CD14-positive monocyte (primary cell): ENCODE measurements at regions not wholly inside any gene's neighbourhood (a gene's known extent, or its start where the extent isn't known, plus 50 kb on each side); places are given as distances from the start of the nearest gene placed in this dataset.

Experiments
- DNase-seq, 3 donors: peaks; one replicate each; pipeline ENCODE4 v3.0.0-alpha.2; 2011 to 2022
- H2AFZ ChIP-seq: 2 replicates; pipeline ENCODE4 v1.6.0; 2012; ENCODE audit warnings: mild to moderate bottlenecking, low read depth, low read length, inconsistent platforms; ENCODE audit not compliant: insufficient read depth, poor library complexity, severe bottlenecking
- H3K27ac ChIP-seq, 2 donors: 1 replicate in 1 of 2; 2 replicates in 1 of 2; pipeline ENCODE4 v1.5.1; 2012 to 2013; ENCODE audit warnings: low read length in 2 of 2, control low read depth in 1 of 2, inconsistent platforms in 1 of 2, low read depth in 1 of 2, mild to moderate bottlenecking in 1 of 2
- H3K27me3 ChIP-seq, 2 donors: one replicate each; pipeline versions ENCODE4 v1.6.0 to v1.6.1; 2011 to 2013; ENCODE audit warnings: low read length in 2 of 2; ENCODE audit not compliant: control insufficient read depth in 2 of 2, insufficient read depth in 2 of 2
- H3K36me3 ChIP-seq, 2 donors: replicated peaks in 1 of 2; 1 replicate in 1 of 2; 2 replicates in 1 of 2; pipeline versions ENCODE4 v1.5.1 to v1.6.1; 2012 to 2013; ENCODE audit warnings: low read length in 2 of 2, control low read depth in 1 of 2, inconsistent platforms in 1 of 2, mild to moderate bottlenecking in 1 of 2; ENCODE audit not compliant: insufficient read depth in 2 of 2, control insufficient read depth in 1 of 2
- H3K4me1 ChIP-seq, 2 donors: 1 replicate in 1 of 2; 2 replicates in 1 of 2; pipeline versions ENCODE4 v1.5.1 to v1.6.1; 2012 to 2013; ENCODE audit warnings: low read length in 2 of 2, control low read depth in 1 of 2, inconsistent platforms in 1 of 2, mild to moderate bottlenecking in 1 of 2, moderate library complexity in 1 of 2; ENCODE audit not compliant: insufficient read depth in 2 of 2, control insufficient read depth in 1 of 2
- H3K4me2 ChIP-seq: replicated peaks from 2 replicates; pipeline ENCODE3; 2012; ENCODE audit warnings: low read length, moderate library complexity, mild to moderate bottlenecking; ENCODE audit not compliant: poor library complexity, severe bottlenecking; ENCODE audit errors: extremely low read depth
- H3K4me3 ChIP-seq, 3 experiments: fragments of 200-600 bp in 1 of 3; sonication (generic) in 1 of 3; replicated peaks in 1 of 3; 1 replicate in 2 of 3; 2 replicates in 1 of 3; pipeline ENCODE4 v1.5.1; 2011 to 2013; ENCODE audit warnings: low read length in 3 of 3, mild to moderate bottlenecking in 3 of 3, control low read depth in 2 of 3, low read depth in 2 of 3, inconsistent platforms in 1 of 3, moderate library complexity in 1 of 3
- H3K79me2 ChIP-seq: 2 replicates; pipeline ENCODE4 v1.6.0; 2012; ENCODE audit warnings: mild to moderate bottlenecking, control low read depth, inconsistent platforms, low read length, moderate library complexity; ENCODE audit not compliant: insufficient read depth
- H3K9ac ChIP-seq: 2 replicates; pipeline ENCODE4 v1.6.0; 2017; ENCODE audit warnings: low read length, mild to moderate bottlenecking; ENCODE audit not compliant: insufficient read depth, poor library complexity, severe bottlenecking
- H3K9me3 ChIP-seq, 2 donors: replicated peaks in 1 of 2; 1 replicate in 1 of 2; 2 replicates in 1 of 2; pipeline versions ENCODE4 v1.5.1 to v1.6.1; 2012 to 2013; ENCODE audit warnings: low read length in 2 of 2, control low read depth in 1 of 2; ENCODE audit not compliant: control insufficient read depth in 1 of 2, insufficient read depth in 1 of 2
- H4K20me1 ChIP-seq: 2 replicates; pipeline ENCODE4 v1.6.0; 2012; ENCODE audit warnings: mild to moderate bottlenecking, low read length, control low read depth, moderate library complexity; ENCODE audit not compliant: insufficient read depth
- H3K27ac Mint-ChIP-seq, 7 donors: one replicate each; pipeline ENCODE4 v1.8.0; 2020; ENCODE audit warnings: mild to moderate bottlenecking in 7 of 7, mixed read lengths in 7 of 7, moderate library complexity in 6 of 7, inconsistent platforms in 2 of 7
- H3K27me3 Mint-ChIP-seq, 3 donors: one replicate each; pipeline ENCODE4 v1.8.0; 2021 to 2022; ENCODE audit warnings: low read depth in 3 of 3, mild to moderate bottlenecking in 3 of 3, mixed read lengths in 3 of 3, moderate library complexity in 3 of 3, inconsistent platforms in 1 of 3
- H3K36me3 Mint-ChIP-seq, 2 donors: one replicate each; pipeline ENCODE4 v1.8.0; 2020; ENCODE audit warnings: mixed read lengths in 2 of 2, inconsistent platforms in 1 of 2, mild to moderate bottlenecking in 1 of 2
- H3K4me1 Mint-ChIP-seq: one replicate; pipeline ENCODE4 v1.8.0; 2020; ENCODE audit warnings: mild to moderate bottlenecking, mixed read lengths
- H3K4me3 Mint-ChIP-seq, 2 donors: one replicate each; pipeline ENCODE4 v1.8.0; 2020; ENCODE audit warnings: mild to moderate bottlenecking in 2 of 2, mixed read lengths in 2 of 2, moderate library complexity in 1 of 2
- H3K9me3 Mint-ChIP-seq, 7 donors: one replicate each; pipeline ENCODE4 v1.8.0; 2020 to 2022; ENCODE audit warnings: mixed read lengths in 7 of 7, mild to moderate bottlenecking in 6 of 7, moderate library complexity in 6 of 7, inconsistent platforms in 2 of 7
- WGBS: methylation state at CpG from one replicate; pipeline ENCODE4 v1.1.5; 2013; ENCODE audit warnings: missing lambda C conversion rate; ENCODE audit not compliant: insufficient coverage; 5-methylcytosine and 5-hydroxymethylcytosine counted together
- intact Hi-C, 2 donors: fragments of 100-400 bp; cut with micrococcal nuclease; formaldehyde crosslinking; loops; one replicate each; pipeline versions ENCODE4 v1.15.0 to v1.15.1; 2023
- TF ChIP-seq, protein P1 (sequence below): fragments of 200-600 bp; IDR thresholded peaks from one replicate; pipeline ENCODE4 v1.8.0; 2022; ENCODE audit warnings: antibody characterized with exemption, mild to moderate bottlenecking

GRCh38 chr6:133610227-133610840, 278.6 kb upstream of the TCF21 start:
- no peak overlapping the region for H2AFZ ChIP-seq
- no peaks in the 10 kb centered on the region for H3K79me2 ChIP-seq
- H4K20me1 ChIP-seq = no peaks in the 10 kb centered on the region
- no peaks in the 10 kb centered on the region for H3K27me3 Mint-ChIP-seq
- no peaks in the 10 kb centered on the region for H3K9me3 ChIP-seq
- WGBS = 69% methylated on average over 2 of the region's 2 CpGs
- H3K4me3 ChIP-seq = no peak overlapping the region
- H3K4me2 ChIP-seq = no peak overlapping the region
- intact Hi-C loops = no loop called here
- no peak overlapping the region for H3K27ac ChIP-seq
- no peaks in the 10 kb centered on the region for H3K27me3 ChIP-seq
- H3K36me3 Mint-ChIP-seq = no peaks in the 10 kb centered on the region
- no peak overlapping the region for H3K9ac ChIP-seq
- H3K4me1 Mint-ChIP-seq = no peaks in the 10 kb centered on the region
- no peak for DNase-seq
- H3K36me3 ChIP-seq = no peaks in the 10 kb centered on the region
- H3K9me3 Mint-ChIP-seq = peaks cover 0 to 2% (median 0%) of the 10 kb centered on the region in 7 donors
- no peak overlapping the region for H3K27ac Mint-ChIP-seq
- H3K4me1 ChIP-seq = no peaks in the 10 kb centered on the region
- TF ChIP-seq, protein P1, sequence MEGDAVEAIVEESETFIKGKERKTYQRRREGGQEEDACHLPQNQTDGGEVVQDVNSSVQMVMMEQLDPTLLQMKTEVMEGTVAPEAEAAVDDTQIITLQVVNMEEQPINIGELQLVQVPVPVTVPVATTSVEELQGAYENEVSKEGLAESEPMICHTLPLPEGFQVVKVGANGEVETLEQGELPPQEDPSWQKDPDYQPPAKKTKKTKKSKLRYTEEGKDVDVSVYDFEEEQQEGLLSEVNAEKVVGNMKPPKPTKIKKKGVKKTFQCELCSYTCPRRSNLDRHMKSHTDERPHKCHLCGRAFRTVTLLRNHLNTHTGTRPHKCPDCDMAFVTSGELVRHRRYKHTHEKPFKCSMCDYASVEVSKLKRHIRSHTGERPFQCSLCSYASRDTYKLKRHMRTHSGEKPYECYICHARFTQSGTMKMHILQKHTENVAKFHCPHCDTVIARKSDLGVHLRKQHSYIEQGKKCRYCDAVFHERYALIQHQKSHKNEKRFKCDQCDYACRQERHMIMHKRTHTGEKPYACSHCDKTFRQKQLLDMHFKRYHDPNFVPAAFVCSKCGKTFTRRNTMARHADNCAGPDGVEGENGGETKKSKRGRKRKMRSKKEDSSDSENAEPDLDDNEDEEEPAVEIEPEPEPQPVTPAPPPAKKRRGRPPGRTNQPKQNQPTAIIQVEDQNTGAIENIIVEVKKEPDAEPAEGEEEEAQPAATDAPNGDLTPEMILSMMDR = no peak
- H3K4me3 Mint-ChIP-seq = no peak overlapping the region

DNA sequence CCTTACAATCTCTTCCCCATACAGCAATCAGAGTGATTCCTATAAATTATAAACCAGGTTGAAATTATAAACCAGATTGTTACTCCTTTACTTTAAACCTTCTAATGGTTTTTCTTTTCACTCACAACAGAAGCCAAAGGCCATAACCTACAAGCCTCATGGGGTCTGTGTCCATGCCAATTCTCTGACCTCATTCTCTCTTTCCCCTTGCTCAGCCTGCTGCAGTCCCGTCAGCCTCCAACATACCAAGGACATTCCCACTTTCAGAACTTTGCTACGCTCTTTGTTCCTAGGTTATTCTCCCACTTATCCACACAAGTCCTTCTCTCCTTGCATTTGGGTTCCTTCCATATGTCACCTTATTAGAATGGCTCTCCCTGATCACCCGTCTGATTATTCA, 277.9 kb upstream of the TCF21 start:
- Histone ChIP-seq H4K20me1 (no peaks in the 10 kb centered on the region), H3K4me2 (no peak overlapping the region), H3K9me3 (no peaks in the 10 kb centered on the region), H3K36me3 (no peaks in the 10 kb centered on the region), H3K27me3 (no peaks in the 10 kb centered on the region), H2AFZ (no peak overlapping the region), H3K4me3 (no peak overlapping the region), H3K4me1 (no peaks in the 10 kb centered on the region), H3K9ac (no peak overlapping the region), H3K79me2 (no peaks in the 10 kb centered on the region), H3K27ac (no peak overlapping the region)
- Mint-ChIP-seq H3K36me3 (no peaks in the 10 kb centered on the region), H3K4me1 (no peaks in the 10 kb centered on the region), H3K9me3 (peaks cover 0 to 3% (median 0%) of the 10 kb centered on the region in 7 donors), H3K27ac (no peak overlapping the region), H3K27me3 (no peaks in the 10 kb centered on the region), H3K4me3 (no peak overlapping the region)
- WGBS = 100% methylated on average over 2 of the region's 3 CpGs
- no peak for DNase-seq
- TF ChIP-seq, protein P1 = no peak
- intact Hi-C loops = no loop called here
